ENCODE measurements at regions not wholly inside any gene's neighbourhood (a gene's known extent, or its start where the extent isn't known, plus 50 kb on each side); places are given as distances from the start of the nearest gene placed in this dataset.
"Not testable (repeated sequence)": the region's sequence is repeated elsewhere in the genome, so short reads cannot be mapped to it uniquely, and the experiment has no call there.

- no peak for DNase-seq (ENCODE audit: low read depth)
Observed at GRCh38 chr18:8991155-8991554, 111.3 kb upstream of the NDUFV2 start.

- not testable (repeated sequence) for DNase-seq (ENCODE audit: low read depth)
Observed at GRCh38 chr18:8992500-8992899, 110.0 kb upstream of the NDUFV2 start.

GRCh38 chr18:8994603-8995002, 107.9 kb upstream of the NDUFV2 start:
- DNase-seq (ENCODE audit: low read depth), result no peak

- no peak for DNase-seq (ENCODE audit: low read depth)
Observed at GRCh38 chr18:8995096-8995495, 107.4 kb upstream of the NDUFV2 start.

- DNase-seq (ENCODE audit: low read depth), result no peak
Observed at GRCh38 chr18:8996771-8997432, 105.6 kb upstream of the NDUFV2 start.

- DNase-seq (ENCODE audit: low read depth), result no peak
Observed at GRCh38 chr18:8997634-8998033, 104.9 kb upstream of the NDUFV2 start.

- DNase-seq (ENCODE audit: low read depth), result no peak
Observed at GRCh38 chr18:8998481-8999217, 103.8 kb upstream of the NDUFV2 start.

GRCh38 chr18:8999872-9000271, 102.6 kb upstream of the NDUFV2 start:
- DNase-seq (ENCODE audit: low read depth), result no peak

GRCh38 chr18:9000733-9001132, 101.8 kb upstream of the NDUFV2 start:
- DNase-seq (ENCODE audit: low read depth), result no peak

- DNase-seq (ENCODE audit: low read depth), result no peak
Observed at GRCh38 chr18:9001209-9001608, 101.3 kb upstream of the NDUFV2 start.

- no peak for DNase-seq (ENCODE audit: low read depth)
Observed at GRCh38 chr18:9003406-9004100, 98.9 kb upstream of the NDUFV2 start.

GRCh38 chr18:9004308-9004707, 98.2 kb upstream of the NDUFV2 start:
- DNase-seq (ENCODE audit: low read depth), result not testable (repeated sequence)

- not testable (repeated sequence) for DNase-seq (ENCODE audit: low read depth)
Observed at GRCh38 chr18:9007700-9008099, 94.8 kb upstream of the NDUFV2 start.

- no peak for DNase-seq (ENCODE audit: low read depth)
Observed at GRCh38 chr18:9008200-9008708, 94.2 kb upstream of the NDUFV2 start.

- DNase-seq (ENCODE audit: low read depth), result no peak
Observed at GRCh38 chr18:9008709-9009635, 93.5 kb upstream of the NDUFV2 start.

- no peak for DNase-seq (ENCODE audit: low read depth)
Observed at GRCh38 chr18:9009703-9010488, 92.6 kb upstream of the NDUFV2 start.

- no peak for DNase-seq (ENCODE audit: low read depth)
Observed at GRCh38 chr18:9011431-9011830, 91.1 kb upstream of the NDUFV2 start.

GRCh38 chr18:9013926-9014373, 88.5 kb upstream of the NDUFV2 start:
- DNase-seq (ENCODE audit: low read depth), result no peak

GRCh38 chr18:9015689-9016088, 86.8 kb upstream of the NDUFV2 start:
- no peak for DNase-seq (ENCODE audit: low read depth)

- no peak for DNase-seq (ENCODE audit: low read depth)
Observed at GRCh38 chr18:9016633-9017166, 85.8 kb upstream of the NDUFV2 start.

Measured in activated T-cell treated with anti-CD3 and anti-CD28 coated beads for 48 hours (primary cell).